ENCODE measurements at regions not wholly inside any gene's neighbourhood (a gene's known extent, or its start where the extent isn't known, plus 50 kb on each side); places are given as distances from the start of the nearest gene placed in this dataset.
"Not testable (repeated sequence)": the region's sequence is repeated elsewhere in the genome, so short reads cannot be mapped to it uniquely, and the experiment has no call there.

DNA sequence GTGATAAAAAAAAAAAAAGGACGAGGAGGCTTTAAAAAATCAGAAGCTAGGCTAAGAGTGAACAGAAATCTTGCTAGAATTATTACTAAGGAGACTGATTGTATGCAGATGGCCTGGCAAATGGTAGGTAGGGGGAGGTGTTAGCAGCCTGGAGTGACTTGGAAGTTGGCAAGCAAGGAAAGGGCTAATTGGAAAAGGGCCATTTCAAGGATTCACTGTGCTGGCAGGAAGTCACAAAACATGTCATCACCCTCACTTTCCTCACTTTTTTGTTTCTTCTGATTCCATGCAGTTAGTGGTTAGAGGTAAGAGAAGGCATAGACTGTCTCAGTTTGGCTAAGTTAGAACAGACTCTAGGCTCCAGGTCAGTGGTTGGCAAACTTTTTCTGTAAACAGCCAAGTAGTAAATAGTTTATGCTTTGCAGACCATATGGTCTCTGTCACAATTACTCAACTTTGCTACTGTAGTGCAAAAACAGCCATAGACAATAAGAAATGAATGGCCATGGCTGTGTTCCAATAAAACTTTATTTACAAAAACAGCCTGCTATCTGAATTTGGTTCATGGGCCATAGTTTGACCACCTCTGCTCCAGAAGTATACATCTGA, 646.5 kb upstream of the ACTRT1 start:
- Mint-ChIP-seq H3K27ac (no peak overlapping the region), H3K36me3 (no peaks in the 10 kb centered on the region), H3K4me1 (ENCODE audit: unreplicated experiment) (no peaks in the 10 kb centered on the region), H3K9me3 (no peaks in the 10 kb centered on the region), H3K4me3 (no peak overlapping the region), H3K27me3 (no peaks in the 10 kb centered on the region)
- TF ChIP-seq, protein P1, sequence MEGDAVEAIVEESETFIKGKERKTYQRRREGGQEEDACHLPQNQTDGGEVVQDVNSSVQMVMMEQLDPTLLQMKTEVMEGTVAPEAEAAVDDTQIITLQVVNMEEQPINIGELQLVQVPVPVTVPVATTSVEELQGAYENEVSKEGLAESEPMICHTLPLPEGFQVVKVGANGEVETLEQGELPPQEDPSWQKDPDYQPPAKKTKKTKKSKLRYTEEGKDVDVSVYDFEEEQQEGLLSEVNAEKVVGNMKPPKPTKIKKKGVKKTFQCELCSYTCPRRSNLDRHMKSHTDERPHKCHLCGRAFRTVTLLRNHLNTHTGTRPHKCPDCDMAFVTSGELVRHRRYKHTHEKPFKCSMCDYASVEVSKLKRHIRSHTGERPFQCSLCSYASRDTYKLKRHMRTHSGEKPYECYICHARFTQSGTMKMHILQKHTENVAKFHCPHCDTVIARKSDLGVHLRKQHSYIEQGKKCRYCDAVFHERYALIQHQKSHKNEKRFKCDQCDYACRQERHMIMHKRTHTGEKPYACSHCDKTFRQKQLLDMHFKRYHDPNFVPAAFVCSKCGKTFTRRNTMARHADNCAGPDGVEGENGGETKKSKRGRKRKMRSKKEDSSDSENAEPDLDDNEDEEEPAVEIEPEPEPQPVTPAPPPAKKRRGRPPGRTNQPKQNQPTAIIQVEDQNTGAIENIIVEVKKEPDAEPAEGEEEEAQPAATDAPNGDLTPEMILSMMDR (conservative IDR thresholded peaks at IDR 0.05), result no peak
- no peak for DNase-seq (ENCODE audit: extremely low spot score, unreplicated experiment)

GRCh38 chrX:128691872-128692271, 639.7 kb upstream of the ACTRT1 start:
- H3K36me3 Mint-ChIP-seq, result no peaks in the 10 kb centered on the region
- no peaks in the 10 kb centered on the region for H3K4me1 Mint-ChIP-seq (ENCODE audit: unreplicated experiment)
- TF ChIP-seq, protein P1 (conservative IDR thresholded peaks at IDR 0.05), result no peak
- H3K4me3 Mint-ChIP-seq, result no peak overlapping the region
- no peaks in the 10 kb centered on the region for H3K27me3 Mint-ChIP-seq
- DNase-seq (ENCODE audit: extremely low spot score, unreplicated experiment), result no peak
- no peaks in the 10 kb centered on the region for H3K9me3 Mint-ChIP-seq
- H3K27ac Mint-ChIP-seq, result no peak overlapping the region

DNA sequence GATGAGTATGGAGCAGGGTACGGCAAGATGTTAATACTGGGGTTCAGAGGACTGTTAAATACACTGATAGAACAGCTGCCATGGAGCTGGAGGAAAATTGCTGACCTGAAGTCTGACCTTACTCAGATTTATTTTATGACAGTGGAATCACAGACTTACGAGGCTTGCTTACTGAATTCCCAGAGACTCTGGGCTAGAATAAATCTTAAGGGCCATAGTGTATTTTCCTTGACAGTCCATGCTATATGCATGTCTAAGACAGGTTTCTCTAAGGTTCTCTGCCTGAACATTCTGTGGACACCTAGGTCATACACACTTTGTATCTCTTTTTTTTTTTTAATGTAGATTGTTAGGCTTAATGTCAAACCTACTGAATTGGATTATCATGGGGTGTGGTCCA, 633.2 kb upstream of the ACTRT1 start:
- no peak for DNase-seq (ENCODE audit: extremely low spot score, unreplicated experiment)
- Mint-ChIP-seq H3K4me3 (no peak overlapping the region), H3K4me1 (ENCODE audit: unreplicated experiment) (no peaks in the 10 kb centered on the region), H3K27ac (no peak overlapping the region), H3K36me3 (no peaks in the 10 kb centered on the region), H3K9me3 (no peaks in the 10 kb centered on the region), H3K27me3 (no peaks in the 10 kb centered on the region)
- TF ChIP-seq, protein P1 (conservative IDR thresholded peaks at IDR 0.05), result no peak

DNA sequence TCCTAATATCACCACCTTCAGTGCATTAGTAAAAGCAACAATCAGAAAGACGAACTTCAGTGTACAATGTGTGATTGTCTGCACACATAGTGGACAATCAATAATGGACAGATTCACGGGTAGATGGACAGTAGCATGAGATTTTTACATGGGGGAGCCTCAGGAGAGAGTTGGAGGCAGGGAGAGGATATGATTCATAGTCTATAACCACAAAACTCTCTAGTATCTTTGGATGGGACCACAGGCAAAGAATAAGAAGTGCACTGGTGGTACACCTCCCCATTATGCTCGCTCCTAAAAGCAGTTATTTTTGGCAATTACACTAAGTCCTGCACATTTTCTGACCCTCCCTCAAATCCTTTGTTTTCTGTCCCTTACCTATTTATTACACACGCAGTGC, 624.4 kb upstream of the ACTRT1 start:
- Mint-ChIP-seq H3K4me3 (no peak overlapping the region), H3K4me1 (ENCODE audit: unreplicated experiment) (no peaks in the 10 kb centered on the region), H3K9me3 (peaks cover 7% of the 10 kb centered on the region), H3K27me3 (no peaks in the 10 kb centered on the region), H3K27ac (no peak overlapping the region), H3K36me3 (no peaks in the 10 kb centered on the region)
- DNase-seq (ENCODE audit: extremely low spot score, unreplicated experiment), result no peak
- TF ChIP-seq, protein P1 (conservative IDR thresholded peaks at IDR 0.05), result no peak

DNA sequence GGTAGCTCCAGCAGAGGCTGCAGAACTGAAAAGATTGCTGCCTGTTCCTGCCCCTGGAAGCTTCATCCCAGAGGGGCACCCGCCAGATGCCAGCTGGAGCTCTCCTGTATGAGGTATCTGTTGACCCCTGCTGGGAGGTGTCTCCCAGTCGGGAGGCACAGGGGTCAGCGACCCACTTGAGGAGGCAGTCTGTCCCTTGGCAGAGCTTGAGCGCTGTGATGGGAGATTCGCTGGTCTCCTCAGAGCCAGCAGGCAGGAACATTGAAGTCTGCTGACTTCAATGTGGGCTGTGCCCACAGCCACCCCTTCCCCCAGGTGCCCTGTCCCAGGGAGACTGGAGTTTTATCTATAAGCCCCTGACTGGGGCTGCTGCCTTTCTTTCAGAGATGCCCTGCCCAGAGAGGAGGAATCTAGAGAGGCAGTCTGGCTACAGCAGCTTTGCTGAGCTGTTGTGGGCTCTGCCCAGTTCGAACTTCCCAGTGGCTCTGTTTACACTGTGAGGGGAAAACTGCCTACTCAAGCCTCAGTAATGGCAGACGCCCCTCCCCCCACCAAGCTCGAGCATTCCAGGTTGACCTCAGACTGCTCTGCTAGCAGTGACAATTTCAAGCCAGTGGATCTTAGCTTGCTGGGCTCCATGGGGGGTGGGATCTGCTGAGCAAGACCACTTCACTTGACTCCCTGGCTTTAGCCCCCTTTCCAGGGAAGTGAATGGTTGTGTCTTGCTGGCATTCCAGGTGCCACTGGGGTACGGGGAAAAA, 622.3 kb upstream of the ACTRT1 start:
- not testable (repeated sequence) for H3K9me3 Mint-ChIP-seq; H3K27me3 Mint-ChIP-seq; H3K27ac Mint-ChIP-seq; H3K4me1 Mint-ChIP-seq (ENCODE audit: unreplicated experiment); DNase-seq (ENCODE audit: extremely low spot score, unreplicated experiment); H3K4me3 Mint-ChIP-seq; H3K36me3 Mint-ChIP-seq

GRCh38 chrX:128664211-128664610, 612.0 kb upstream of the ACTRT1 start:
- Mint-ChIP-seq H3K27ac (no peak overlapping the region), H3K4me3 (no peak overlapping the region), H3K4me1 (ENCODE audit: unreplicated experiment) (no peaks in the 10 kb centered on the region), H3K36me3 (no peaks in the 10 kb centered on the region), H3K9me3 (peaks cover 5% of the 10 kb centered on the region), H3K27me3 (no peaks in the 10 kb centered on the region)
- no peak for DNase-seq (ENCODE audit: extremely low spot score, unreplicated experiment)
- TF ChIP-seq, protein P1 (conservative IDR thresholded peaks at IDR 0.05), result no peak

Data from type B pancreatic cell (in vitro differentiated cells).